GM13976 (cell line): ENCODE measurements at regions not wholly inside any gene's neighbourhood (a gene's known extent, or its start where the extent isn't known, plus 50 kb on each side); places are given as distances from the start of the nearest gene placed in this dataset.

Source experiments
- DNase-seq: peaks from one replicate; pipeline ENCODE4 v3.0.0; 2012; ENCODE audit warnings: low spot score
- CTCF ChIP-seq: IDR thresholded peaks from 2 replicates; pipeline ENCODE4 v1.5.1; 2012; ENCODE audit warnings: borderline replicate concordance, mild to moderate bottlenecking; ENCODE audit not compliant: insufficient read depth; ENCODE audit errors: extremely low read depth, missing control alignments, control extremely low read depth
- in situ Hi-C: fragments of 300-500 bp; cut with MboI; formaldehyde crosslinking; loops from one replicate; pipeline ENCODE4 v1.12.0; 2022; ENCODE audit warnings: low sequenced_read_pairs, mixed read lengths, inconsistent platforms; ENCODE audit not compliant: unreplicated experiment

GRCh38 chr1:184255560-184255959 is 131.3 kb upstream of the C1orf21 start:
- no peak for DNase-seq
- in situ Hi-C loops: no loop called here

GRCh38 chr1:184257873-184258272 is 129.0 kb upstream of the C1orf21 start:
- in situ Hi-C loops: no loop called here
- DNase-seq: no peak
- no peak for TF ChIP-seq CTCF

More at GRCh38 chr1:184255560-184255959, 131.3 kb upstream of the C1orf21 start:
- TF ChIP-seq CTCF: no peak

GRCh38 chr1:184258525-184258924 is 128.3 kb upstream of the C1orf21 start:
- no peak for TF ChIP-seq CTCF
- no peak for DNase-seq
- in situ Hi-C loops: no loop called here

GRCh38 chr1:184260382-184260781 is 126.4 kb upstream of the C1orf21 start:
- DNase-seq: no peak
- in situ Hi-C loops: no loop called here
- TF ChIP-seq CTCF: no peak

- TF ChIP-seq CTCF: no peak
- no peak for DNase-seq
- in situ Hi-C loops: no loop called here
Observed at GRCh38 chr1:184262109-184262508, 124.7 kb upstream of the C1orf21 start.

GRCh38 chr1:184267747-184268146 is 119.1 kb upstream of the C1orf21 start:
- no peak for TF ChIP-seq CTCF
- in situ Hi-C loops: no loop called here
- DNase-seq: no peak

- in situ Hi-C loops: no loop called here
- no peak for DNase-seq
- TF ChIP-seq CTCF: no peak
Observed at GRCh38 chr1:184270556-184270955, 116.3 kb upstream of the C1orf21 start.
